Mesendoderm (in vitro differentiated cells): ENCODE measurements at regions not wholly inside any gene's neighbourhood (a gene's known extent, or its start where the extent isn't known, plus 50 kb on each side); places are given as distances from the start of the nearest gene placed in this dataset.

ENCODE experiments used
- DNase-seq: peaks from one replicate; pipeline ENCODE4 v3.0.0; 2013
- H2AK5ac ChIP-seq: 2 replicates; pipeline ENCODE4 v1.6.1; 2013; ENCODE audit warnings: low read length, inconsistent platforms
- H2BK120ac ChIP-seq: 2 replicates; pipeline ENCODE4 v1.6.1; 2013; ENCODE audit warnings: low read depth, mild to moderate bottlenecking, low read length, moderate library complexity, mixed read lengths
- H2BK15ac ChIP-seq: replicated peaks from 2 replicates; pipeline ENCODE4 v1.6.1; 2013; ENCODE audit warnings: low read depth, mild to moderate bottlenecking, moderate library complexity
- H2BK5ac ChIP-seq: 2 replicates; pipeline ENCODE4 v1.6.1; 2013; ENCODE audit warnings: low read length, inconsistent platforms
- H3K18ac ChIP-seq: 2 replicates; pipeline ENCODE4 v1.6.1; 2013; ENCODE audit warnings: mild to moderate bottlenecking, low read length, mixed read lengths
- H3K23ac ChIP-seq: one replicate; pipeline ENCODE4 v1.6.1; 2013; ENCODE audit warnings: low read length
- H3K27ac ChIP-seq: 2 replicates; pipeline ENCODE4 v1.5.1; 2013; ENCODE audit warnings: low read depth, mild to moderate bottlenecking, inconsistent platforms, low read length, moderate library complexity
- H3K27me3 ChIP-seq: 2 replicates; pipeline ENCODE4 v1.6.1; 2013; ENCODE audit warnings: low read length, control low read depth, mild to moderate bottlenecking, inconsistent platforms; ENCODE audit not compliant: insufficient read depth, poor library complexity
- H3K36me3 ChIP-seq: 2 replicates; pipeline ENCODE4 v1.6.1; 2013; ENCODE audit warnings: low read length, inconsistent platforms; ENCODE audit not compliant: control insufficient read depth, insufficient read depth
- H3K4ac ChIP-seq: one replicate; pipeline ENCODE4 v1.6.1; 2013; ENCODE audit warnings: low read depth, mild to moderate bottlenecking, low read length, moderate library complexity
- H3K4me1 ChIP-seq: 2 replicates; pipeline ENCODE4 v1.6.1; 2013; ENCODE audit warnings: low read depth, low read length, inconsistent platforms; ENCODE audit not compliant: control insufficient read depth
- H3K4me2 ChIP-seq: 2 replicates; pipeline ENCODE4 v1.6.1; 2013; ENCODE audit warnings: low read length
- H3K4me3 ChIP-seq: 2 replicates; pipeline ENCODE4 v1.5.1; 2013; ENCODE audit warnings: mild to moderate bottlenecking, low read length
- H3K56ac ChIP-seq: one replicate; pipeline ENCODE4 v1.6.1; 2013; ENCODE audit warnings: low read length
- H3K79me1 ChIP-seq: 2 replicates; pipeline ENCODE4 v1.6.1; 2013; ENCODE audit warnings: low read length, inconsistent platforms
- H3K79me2 ChIP-seq: 2 replicates; pipeline ENCODE4 v1.6.1; 2013; ENCODE audit warnings: mild to moderate bottlenecking, low read length; ENCODE audit not compliant: control insufficient read depth, insufficient read depth
- H3K9ac ChIP-seq: 2 replicates; pipeline ENCODE4 v1.6.1; 2013; ENCODE audit warnings: low read length, inconsistent platforms
- H4K5ac ChIP-seq: one replicate; pipeline ENCODE4 v1.6.1; 2013; ENCODE audit warnings: low read length
- H4K8ac ChIP-seq: one replicate; pipeline ENCODE4 v1.6.1; 2013; ENCODE audit warnings: low read depth, mild to moderate bottlenecking, control low read depth, low read length, moderate library complexity
- WGBS: extraction: QIAGEN DNeasy Blood & Tissue Kit; methylation state at CpG from one replicate; pipeline ENCODE4 v1.1.7; 2013; ENCODE audit warnings: low lambda C conversion rate, missing lambda C conversion rate; ENCODE audit not compliant: insufficient coverage; ENCODE audit errors: extremely low coverage; 5-methylcytosine and 5-hydroxymethylcytosine counted together

GRCh38 chr13:48595431-48596429, 58.0 kb upstream of the CYSLTR2 start:
- H4K8ac ChIP-seq, result no peak overlapping the region
- peak overlapping the region; percentile 9 for H3K27ac ChIP-seq

GRCh38 chr13:48600374-48601364, 53.1 kb upstream of the CYSLTR2 start:
- Histone ChIP-seq H3K27ac (peak overlapping the region; percentile 65), H3K4me2 (no peak overlapping the region), H3K18ac (peak overlapping the region; percentile 82), H3K27me3 (no peaks in the 10 kb centered on the region), H3K56ac (peak overlapping the region; percentile 4), H3K4me3 (no peak overlapping the region), H4K8ac (no peak overlapping the region), H2BK120ac (peak overlapping the region; percentile 56), H2BK5ac (no peak overlapping the region), H3K79me1 (no peaks in the 10 kb centered on the region), H3K4ac (no peak overlapping the region), H4K5ac (no peak overlapping the region), H2AK5ac (no peak overlapping the region), H2BK15ac (peak overlapping the region; percentile 28), H3K79me2 (no peaks in the 10 kb centered on the region), H3K9ac (no peak overlapping the region), H3K23ac (no peak overlapping the region), H3K36me3 (no peaks in the 10 kb centered on the region), H3K4me1 (peaks cover 9% of the 10 kb centered on the region)
- peak; percentile 85 for DNase-seq
- WGBS, result no CpG with 5 or more reads among the region's 5 CpGs

More at GRCh38 chr13:48595431-48596429, 58.0 kb upstream of the CYSLTR2 start:
- Histone ChIP-seq H2BK15ac (no peak overlapping the region), H3K23ac (no peak overlapping the region), H2BK120ac (peak overlapping the region; percentile 0), H3K36me3 (no peaks in the 10 kb centered on the region), H3K4me2 (no peak overlapping the region), H3K79me2 (no peaks in the 10 kb centered on the region), H4K5ac (no peak overlapping the region), H3K56ac (peak overlapping the region; percentile 80), H3K4me3 (no peak overlapping the region), H3K27me3 (no peaks in the 10 kb centered on the region), H3K4me1 (peaks cover 9% of the 10 kb centered on the region), H3K4ac (peak overlapping the region; percentile 37), H2AK5ac (peak overlapping the region; percentile 17), H2BK5ac (peak overlapping the region; percentile 49), H3K79me1 (no peaks in the 10 kb centered on the region), H3K18ac (peak overlapping the region; percentile 3), H3K9ac (peak overlapping the region; percentile 5)
- no CpG with 5 or more reads among the region's 7 CpGs for WGBS
- peak; percentile 91 for DNase-seq

- no peak overlapping the region for H2BK5ac ChIP-seq
- no peak overlapping the region for H3K23ac ChIP-seq
- no peak overlapping the region for H2BK120ac ChIP-seq
- DNase-seq, result no peak
- no peak overlapping the region for H3K27ac ChIP-seq
- H3K4me2 ChIP-seq, result no peak overlapping the region
- H3K4me1 ChIP-seq, result peaks cover 9% of the 10 kb centered on the region
- no peak overlapping the region for H3K4ac ChIP-seq
- no peaks in the 10 kb centered on the region for H3K79me1 ChIP-seq
- no peak overlapping the region for H2BK15ac ChIP-seq
- H3K4me3 ChIP-seq, result no peak overlapping the region
- no peak overlapping the region for H4K8ac ChIP-seq
- H3K56ac ChIP-seq, result no peak overlapping the region
- no CpG with 5 or more reads among the region's 8 CpGs for WGBS
- no peaks in the 10 kb centered on the region for H3K79me2 ChIP-seq
- H3K18ac ChIP-seq, result no peak overlapping the region
- H3K36me3 ChIP-seq, result no peaks in the 10 kb centered on the region
- H4K5ac ChIP-seq, result no peak overlapping the region
- H2AK5ac ChIP-seq, result no peak overlapping the region
- H3K27me3 ChIP-seq, result no peaks in the 10 kb centered on the region
- H3K9ac ChIP-seq, result no peak overlapping the region
Observed at GRCh38 chr13:48602296-48603016, 51.3 kb upstream of the CYSLTR2 start.

- Histone ChIP-seq H2BK15ac (no peak overlapping the region), H2BK5ac (no peak overlapping the region), H3K18ac (no peak overlapping the region), H3K4me2 (no peak overlapping the region), H3K4me1 (peaks cover 9% of the 10 kb centered on the region), H3K27ac (no peak overlapping the region), H3K79me2 (no peaks in the 10 kb centered on the region), H3K23ac (no peak overlapping the region), H3K27me3 (no peaks in the 10 kb centered on the region), H3K79me1 (no peaks in the 10 kb centered on the region), H3K9ac (no peak overlapping the region), H3K56ac (no peak overlapping the region), H3K4ac (no peak overlapping the region), H4K5ac (no peak overlapping the region), H2AK5ac (no peak overlapping the region), H3K4me3 (no peak overlapping the region), H2BK120ac (no peak overlapping the region), H4K8ac (no peak overlapping the region), H3K36me3 (no peaks in the 10 kb centered on the region)
- no peak for DNase-seq
- WGBS, result no CpG with 5 or more reads among the region's 2 CpGs
Observed at GRCh38 chr13:48603375-48603774, 50.4 kb upstream of the CYSLTR2 start.
